Posterior vena cava (tissue), 2 donors: ENCODE measurements at regions not wholly inside any gene's neighbourhood (a gene's known extent, or its start where the extent isn't known, plus 50 kb on each side); places are given as distances from the start of the nearest gene placed in this dataset.
"Not testable (repeated sequence)": the region's sequence is repeated elsewhere in the genome, so short reads cannot be mapped to it uniquely, and the experiment has no call there.

Experiments
- DNase-seq: peaks from one replicate; pipeline ENCODE4 v3.0.0-alpha.2; 2020; ENCODE audit warnings: low spot score
- intact Hi-C, 2 donors: fragments of 100-400 bp; cut with DNase I; formaldehyde crosslinking; loops; one replicate each; pipeline versions ENCODE4 v1.14.1 to v1.14.2; 2022 to 2023
- donor health status: DM: yes; HTN: yes; CAD: no.
- donor health status: DM: yes; HTN: yes; CAD: no.

DNA sequence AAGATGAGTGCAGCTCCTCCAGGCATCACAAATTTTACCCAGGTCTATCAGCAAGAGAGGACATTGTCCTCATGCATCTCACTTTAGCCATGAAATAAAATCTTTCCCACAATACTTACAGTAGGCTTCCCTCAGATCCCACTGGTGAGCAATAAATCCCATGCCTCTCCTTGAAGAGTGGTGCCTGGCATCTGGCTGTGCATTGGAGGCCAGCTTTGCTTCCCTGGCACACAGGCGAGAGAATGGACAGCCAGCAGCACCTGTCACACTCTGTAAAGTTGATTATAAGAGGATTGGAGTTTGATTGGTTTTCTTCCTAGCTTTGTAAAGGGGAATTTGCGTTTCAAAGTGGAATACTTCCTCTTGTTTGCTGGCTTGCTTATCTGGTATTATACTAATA is 1153.9 kb downstream of the AACS start:
- no peak for DNase-seq
- intact Hi-C loops: no loop called here

DNA sequence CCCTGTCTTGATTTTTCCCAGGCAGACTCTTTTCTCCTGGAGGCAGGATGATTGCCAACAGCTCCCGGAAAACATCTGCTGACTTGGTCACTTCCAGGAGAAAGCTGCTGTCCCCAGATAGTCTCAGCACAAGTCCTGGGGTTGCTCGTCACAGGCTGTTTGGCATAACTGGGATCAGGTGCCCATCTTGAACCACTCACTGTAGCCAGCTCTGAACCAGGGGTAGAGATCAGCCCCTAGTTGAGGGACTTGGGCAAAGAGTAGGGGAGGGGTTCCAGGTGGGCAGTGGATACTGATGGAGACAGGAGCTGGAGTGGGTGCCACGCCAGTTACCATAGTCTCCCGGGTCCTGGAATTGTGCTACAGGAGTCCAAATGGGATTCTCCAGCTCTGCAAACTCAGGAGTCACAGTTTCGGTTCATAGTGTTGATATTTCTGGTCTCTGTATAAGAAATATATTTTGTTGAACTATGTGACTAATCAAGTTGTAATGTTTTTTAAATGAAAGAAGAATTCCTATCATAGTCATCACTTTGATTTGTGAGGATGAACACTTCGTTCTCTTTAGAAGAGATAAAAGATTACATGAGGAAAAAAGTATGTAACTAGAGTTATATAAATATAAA is 1154.5 kb downstream of the AACS start:
- no peak for DNase-seq

DNA sequence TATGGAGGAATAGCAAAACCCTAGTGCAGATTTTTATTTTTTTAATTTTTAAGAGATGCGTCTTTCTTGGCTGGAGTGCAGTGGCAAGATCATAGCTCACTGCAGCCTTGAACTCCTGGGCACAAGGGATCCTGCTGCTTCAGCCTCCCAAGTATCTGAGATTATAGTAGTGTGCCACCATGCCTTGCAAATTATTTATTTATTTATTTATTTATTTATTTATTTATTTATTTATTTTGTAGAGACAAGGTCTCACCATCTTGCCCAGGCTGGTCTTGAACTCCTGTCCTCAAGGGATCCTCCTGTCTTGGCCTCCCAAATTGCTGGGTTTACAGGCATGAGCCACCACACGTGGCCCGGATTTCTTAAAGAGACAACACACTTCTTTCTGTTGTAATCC is 1158.8 kb downstream of the AACS start:
- intact Hi-C loops: no loop called here

More for the DNA sequence above, 1154.5 kb downstream of the AACS start:
- intact Hi-C loops: no loop called here

DNA sequence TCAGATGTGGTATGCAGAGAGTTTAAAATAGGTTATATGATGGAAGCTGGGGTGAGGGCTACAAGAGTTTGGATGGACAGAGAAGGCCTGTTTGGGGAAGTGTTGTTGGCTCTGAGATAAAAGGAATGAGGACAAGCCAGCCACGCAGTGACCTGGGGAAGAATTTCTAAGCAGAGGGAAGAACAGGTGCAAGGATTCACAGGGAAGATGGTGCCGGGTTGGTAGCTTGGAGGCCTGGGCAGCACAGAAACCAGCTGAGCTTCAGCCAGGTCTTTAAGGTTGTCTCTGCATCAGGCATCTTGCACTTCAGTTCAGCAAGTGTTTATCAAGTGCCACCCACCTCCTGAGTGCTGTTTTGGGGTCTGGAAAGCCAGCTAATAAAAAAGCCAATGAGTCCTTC is 1163.7 kb downstream of the AACS start:
- no peak for DNase-seq
- intact Hi-C loops: no loop called here

More for the DNA sequence above, 1158.8 kb downstream of the AACS start:
- DNase-seq: no peak

- intact Hi-C loops: no loop called here
- no peak for DNase-seq
Measured at GRCh38 chr12:126232711-126233110, 1167.5 kb downstream of the AACS start.

DNA sequence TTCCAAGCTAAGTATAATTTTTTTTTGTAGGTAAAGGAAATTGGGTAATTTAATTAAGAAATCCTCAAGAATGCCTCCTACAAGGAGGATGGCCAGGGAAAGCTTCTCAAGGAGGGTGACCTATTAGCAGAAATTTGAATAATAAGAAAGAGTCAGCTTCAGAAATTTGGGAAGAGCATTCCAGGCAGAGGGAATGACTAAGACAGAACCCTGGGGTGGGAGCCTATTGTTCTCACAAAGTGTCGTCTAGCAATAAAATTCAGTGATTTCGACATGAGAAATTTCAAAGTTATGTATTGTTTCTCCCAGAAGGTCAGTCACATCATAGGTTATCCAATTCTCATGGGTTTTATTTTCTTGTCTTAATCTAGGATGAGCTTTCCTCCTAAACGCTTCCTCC is 1168.4 kb downstream of the AACS start:
- DNase-seq: no peak
- intact Hi-C loops: no loop called here

DNA sequence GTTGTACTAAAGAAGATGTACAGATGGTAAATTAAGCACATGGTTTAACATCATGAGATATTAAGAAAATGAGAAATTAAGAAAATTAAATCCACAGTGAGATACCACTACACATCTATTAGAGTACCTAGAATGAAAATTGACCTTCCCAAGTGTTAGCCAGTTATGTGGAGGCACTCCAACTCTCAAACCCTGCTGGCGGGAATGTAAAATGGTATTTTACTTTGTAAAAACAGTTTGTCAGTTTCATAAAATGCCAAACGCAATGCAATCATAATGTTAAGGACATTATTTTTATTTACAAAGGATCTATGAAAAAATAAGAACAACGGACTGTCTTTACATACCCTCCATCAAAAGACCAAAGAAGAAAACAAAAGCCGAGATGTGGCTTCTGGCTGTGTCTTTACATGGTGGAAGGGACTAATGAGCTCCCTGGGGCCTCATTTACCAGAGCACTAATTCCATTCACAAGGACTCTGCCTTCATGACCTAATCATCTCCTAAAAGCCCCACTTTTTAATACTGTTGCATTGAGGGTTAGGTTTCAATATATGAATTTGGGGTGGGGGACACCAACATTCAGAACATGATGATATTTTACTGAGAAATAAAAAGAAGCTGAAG is 1178.7 kb downstream of the AACS start:
- intact Hi-C loops: no loop called here
- no peak for DNase-seq

DNA sequence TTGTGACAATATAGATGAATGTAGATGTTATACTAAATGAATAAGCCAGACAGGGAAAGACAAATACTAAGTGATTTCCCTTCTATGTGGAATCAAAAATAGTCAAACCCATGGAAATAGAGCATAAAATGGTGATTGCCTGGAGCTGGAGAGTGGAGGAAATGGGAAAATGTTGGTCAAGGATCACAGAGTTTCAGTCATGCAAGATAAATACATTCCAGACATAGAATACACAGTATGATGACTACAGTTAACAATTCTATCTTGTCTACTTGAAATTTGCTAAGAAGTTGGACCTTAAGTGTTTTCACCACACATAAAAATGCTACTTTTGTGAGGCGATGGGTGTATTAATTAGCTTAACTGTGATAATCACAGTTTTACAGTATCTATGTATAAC is 1182.7 kb downstream of the AACS start:
- intact Hi-C loops: no loop called here
- no peak for DNase-seq

- DNase-seq: no peak
- intact Hi-C loops: no loop called here
Measured at GRCh38 chr12:126248871-126249403, 1183.7 kb downstream of the AACS start.

DNA sequence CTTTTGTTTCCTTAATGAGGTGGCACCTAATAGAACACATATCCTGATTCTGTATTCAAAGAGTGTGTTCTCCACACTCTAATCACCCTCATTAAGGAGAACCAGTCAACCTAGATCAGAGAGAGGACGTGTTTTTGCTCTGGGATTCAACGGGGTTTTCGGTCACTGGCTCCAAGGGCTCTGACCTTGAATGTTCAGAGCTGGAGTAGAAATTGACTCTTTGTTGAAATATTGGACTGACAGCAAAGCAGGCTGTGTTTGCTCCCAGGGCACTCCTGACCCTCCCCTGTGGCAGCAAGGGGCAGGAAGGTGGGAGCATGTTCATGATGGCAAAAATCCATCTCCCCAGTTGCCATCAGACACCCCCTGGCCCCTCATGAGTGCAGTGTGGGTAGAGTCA is 1193.0 kb downstream of the AACS start:
- no peak for DNase-seq
- intact Hi-C loops: no loop called here

DNA sequence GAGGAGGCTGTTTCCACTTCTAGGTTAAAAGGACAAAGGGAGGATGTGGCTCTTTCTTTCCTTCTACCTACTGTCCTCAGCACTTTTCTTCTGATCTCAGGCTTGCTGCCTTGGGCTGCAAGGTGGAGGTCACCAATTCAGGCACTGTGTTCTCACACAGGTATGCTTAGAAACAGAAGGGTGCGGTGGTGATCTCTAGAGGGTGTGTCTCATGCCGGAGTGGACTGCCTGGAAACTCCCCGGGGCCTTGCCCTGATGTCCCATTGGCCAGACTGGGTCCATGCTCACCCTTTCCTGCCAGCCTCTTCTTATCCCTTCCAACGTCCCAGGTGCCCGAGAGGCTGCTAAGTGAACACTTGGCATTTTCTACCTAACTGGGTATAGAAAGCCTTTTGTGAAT is 1197.6 kb downstream of the AACS start:
- no peak for DNase-seq

GRCh38 chr12:126268222-126268621 is 1203.0 kb downstream of the AACS start:
- intact Hi-C loops: no loop called here
- DNase-seq: no peak

More for the DNA sequence above, 1197.6 kb downstream of the AACS start:
- intact Hi-C loops: no loop called here

GRCh38 chr12:126271159-126271558 is 1205.9 kb downstream of the AACS start:
- DNase-seq: no peak
- intact Hi-C loops: no loop called here

DNA sequence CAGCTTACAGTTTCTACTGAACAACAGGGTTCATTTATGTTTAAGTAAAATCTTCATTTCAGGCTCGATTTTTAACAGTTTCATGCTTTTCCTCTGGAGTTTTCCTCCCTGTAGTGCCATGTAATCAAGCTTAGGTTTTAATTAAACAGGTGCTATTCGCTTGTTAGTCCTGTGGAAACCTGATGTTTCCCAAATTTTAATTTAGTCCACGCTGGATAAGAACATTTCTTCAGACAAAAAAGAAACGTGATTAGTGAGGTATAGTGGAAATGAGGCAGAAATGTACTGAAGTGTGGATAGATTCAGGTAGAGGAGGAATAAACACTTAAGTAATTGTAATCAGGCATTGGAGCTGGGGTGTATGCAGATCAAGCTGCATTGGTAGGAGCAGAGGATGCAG is 1217.5 kb downstream of the AACS start:
- no peak for DNase-seq
- intact Hi-C loops: no loop called here

DNA sequence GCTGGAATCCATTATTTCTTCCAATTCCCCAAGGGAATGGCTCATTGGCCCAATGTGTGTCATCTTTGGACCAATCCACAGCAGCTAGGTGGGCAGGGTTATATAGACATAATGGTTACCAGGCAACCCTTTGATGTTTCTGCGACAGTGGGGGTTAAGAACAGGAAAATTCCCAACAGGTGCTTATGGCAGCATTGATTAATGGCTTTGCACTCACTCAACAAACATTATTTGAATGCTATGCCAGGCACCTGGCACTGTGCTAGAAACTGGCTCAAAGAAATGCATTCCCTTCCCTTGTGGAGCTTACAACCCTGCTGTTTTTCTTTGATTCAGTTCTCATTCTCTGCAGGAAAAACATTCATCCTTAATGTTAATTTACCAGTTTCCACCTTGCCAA is 1221.0 kb downstream of the AACS start:
- intact Hi-C loops: no loop called here
- DNase-seq: no peak

GRCh38 chr12:126290456-126290855 is 1225.2 kb downstream of the AACS start:
- DNase-seq: no peak
- intact Hi-C loops: no loop called here

DNA sequence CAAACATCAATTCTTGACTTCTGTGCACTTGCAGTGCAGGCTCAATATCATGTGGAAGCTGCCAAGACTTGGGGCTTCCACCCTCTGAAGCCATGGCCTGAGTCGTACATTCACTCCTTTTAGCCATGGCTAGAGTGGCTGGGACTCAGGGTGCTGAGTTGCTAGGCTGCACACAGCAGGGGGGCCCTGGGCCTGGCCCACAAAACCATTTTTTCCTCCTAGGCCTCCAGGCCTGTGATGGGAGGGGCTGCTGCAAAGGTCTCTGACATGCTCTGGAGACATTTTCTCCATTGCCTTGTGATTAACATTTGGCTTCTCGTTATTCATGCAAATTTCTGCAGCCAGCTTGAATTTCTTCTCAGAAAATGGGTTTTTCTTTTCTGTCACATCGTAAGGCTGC is 1226.8 kb downstream of the AACS start:
- DNase-seq, intact Hi-C loops: not testable (repeated sequence)

- DNase-seq: no peak
- intact Hi-C loops: no loop called here
Measured at GRCh38 chr12:126295652-126296051, 1230.4 kb downstream of the AACS start.

DNA sequence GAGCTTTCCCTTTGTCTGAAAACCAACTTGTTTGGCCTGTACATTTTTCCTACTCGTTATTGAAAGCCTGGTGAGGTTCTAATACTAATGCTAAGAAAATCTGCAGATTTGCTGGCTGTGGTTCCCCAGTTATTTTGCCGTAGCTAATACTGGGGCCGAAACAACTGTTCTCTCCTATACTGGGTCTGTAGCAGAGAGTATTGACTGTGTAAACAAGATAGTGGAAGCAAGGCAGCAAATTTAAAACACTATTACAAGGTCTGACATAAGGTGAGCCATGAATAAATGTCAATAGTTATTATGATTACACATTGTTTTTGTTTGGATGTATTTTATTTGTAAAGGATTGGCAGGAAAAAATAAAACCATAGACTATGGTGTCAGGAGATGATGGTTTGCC is 1244.0 kb downstream of the AACS start:
- DNase-seq: no peak
- intact Hi-C loops: no loop called here

GRCh38 chr12:126312457-126312856 is 1247.2 kb downstream of the AACS start:
- intact Hi-C loops: no loop called here
- no peak for DNase-seq

GRCh38 chr12:126316411-126316810 is 1251.2 kb downstream of the AACS start:
- DNase-seq: no peak
- intact Hi-C loops: no loop called here
